Pancreas (tissue), 10 donors: ENCODE measurements at regions not wholly inside any gene's neighbourhood (a gene's known extent, or its start where the extent isn't known, plus 50 kb on each side); places are given as distances from the start of the nearest gene placed in this dataset.
"Not testable (repeated sequence)": the region's sequence is repeated elsewhere in the genome, so short reads cannot be mapped to it uniquely, and the experiment has no call there.

Experiments
- ATAC-seq, 4 donors: fragments of 200-7000 bp; cut with Tn5 transposase; one replicate each; pipeline versions ENCODE4 v1.8.0 to v1.9.1; 2020; ENCODE audit warnings: mild to moderate bottlenecking in 4 of 4, moderate library complexity in 4 of 4
- DNase-seq, 6 donors: peaks; one replicate each; pipeline ENCODE4 v3.0.0-alpha.2; 2020
- FAIRE-seq: peaks from 2 replicates; lab custom pipeline; 2012; peaks lifted over from hg19 to GRCh38; lab: Jason Lieb, UNC
- H3K27ac ChIP-seq, 4 donors: fragments of 200-600 bp; sonication (generic); 1 replicate in 3 of 4; 2 replicates in 1 of 4; pipeline versions ENCODE4 v1.5.0 to v1.8.0; 2020
- H3K27me3 ChIP-seq, 4 donors: fragments of 200-600 bp; one replicate each; pipeline ENCODE4 v1.8.0; 2021
- H3K36me3 ChIP-seq, 3 donors: fragments of 200-600 bp; sonication (generic) in 1 of 3; one replicate each; pipeline versions ENCODE4 v1.5.0 to v1.8.0; 2020 to 2021
- H3K4me1 ChIP-seq, 3 donors: fragments of 200-600 bp; one replicate each; pipeline ENCODE4 v1.8.0; 2021
- H3K4me3 ChIP-seq, 4 donors: fragments of 200-600 bp; sonication (generic) in 2 of 4; one replicate each; pipeline versions ENCODE4 v1.5.0 to v1.8.0; 2020 to 2021
- H3K9me3 ChIP-seq, 4 donors: fragments of 200-600 bp; one replicate each; pipeline ENCODE4 v1.8.0; 2021
- WGBS, 2 donors: extraction: QIAGEN DNeasy Blood & Tissue Kit; methylation state at CpG; one replicate each; pipeline ENCODE4 v1.1.7; 2013; 5-methylcytosine and 5-hydroxymethylcytosine counted together
- intact Hi-C, 3 donors: fragments of 100-400 bp; cut with DNase I; formaldehyde crosslinking; loops; one replicate each; pipeline versions ENCODE4 v1.11.1 to v1.14.2; 2022
- TF ChIP-seq, protein P1 (sequence below), 4 donors: fragments of 200-600 bp; sonication (generic) in 3 of 4; IDR thresholded peaks; one replicate each; pipeline versions ENCODE4 v1.5.0 to v1.8.0; 2021; ENCODE audit warnings: antibody characterized with exemption in 4 of 4
- donor health status: healthy with polysubstance abuse.
- donor health status: DM: no; HTN: no; CAD: no; lungs with moderate emphysema.
- donor health status: DM: no; HTN: no; CAD: no.
- donor health status: control.
- donor health status: control.
- donor health status: Bipolar disorder and iron deficiency.
- donor health status: DM: yes; HTN: yes; CAD: no.
- donor health status: DM: no; HTN: no; CAD: no.
- donor health status: DM: no; HTN: no; CAD: no.
- donor health status: DM: yes; HTN: yes; CAD: no.

DNA sequence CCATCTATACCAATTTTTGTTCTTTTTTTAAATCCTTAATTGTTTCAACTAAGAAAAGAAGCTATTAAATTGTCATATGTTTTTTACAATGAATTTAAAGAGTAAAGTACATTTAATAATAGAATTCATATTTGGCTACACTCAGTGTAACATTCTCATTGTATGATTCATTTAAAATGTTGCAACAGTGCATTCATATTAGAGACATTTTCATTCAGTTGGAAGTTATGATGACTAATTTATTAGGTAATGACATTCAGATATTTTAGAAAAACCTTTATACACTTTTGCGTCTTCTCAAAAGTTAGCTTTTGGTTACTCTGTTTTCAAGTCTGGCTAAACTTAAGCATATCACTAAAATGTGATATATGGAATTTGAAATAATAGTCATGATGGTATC lies 887.5 kb upstream of the NRXN1 start:
- no peak overlapping the region for H3K27ac ChIP-seq
- intact Hi-C loops, result no loop called here
- H3K9me3 ChIP-seq, result no peaks in the 10 kb centered on the region
- no peak overlapping the region for H3K4me3 ChIP-seq
- FAIRE-seq, result no peak
- no peak for ATAC-seq
- no peak for DNase-seq
- no peaks in the 10 kb centered on the region for H3K27me3 ChIP-seq
- TF ChIP-seq, protein P1, sequence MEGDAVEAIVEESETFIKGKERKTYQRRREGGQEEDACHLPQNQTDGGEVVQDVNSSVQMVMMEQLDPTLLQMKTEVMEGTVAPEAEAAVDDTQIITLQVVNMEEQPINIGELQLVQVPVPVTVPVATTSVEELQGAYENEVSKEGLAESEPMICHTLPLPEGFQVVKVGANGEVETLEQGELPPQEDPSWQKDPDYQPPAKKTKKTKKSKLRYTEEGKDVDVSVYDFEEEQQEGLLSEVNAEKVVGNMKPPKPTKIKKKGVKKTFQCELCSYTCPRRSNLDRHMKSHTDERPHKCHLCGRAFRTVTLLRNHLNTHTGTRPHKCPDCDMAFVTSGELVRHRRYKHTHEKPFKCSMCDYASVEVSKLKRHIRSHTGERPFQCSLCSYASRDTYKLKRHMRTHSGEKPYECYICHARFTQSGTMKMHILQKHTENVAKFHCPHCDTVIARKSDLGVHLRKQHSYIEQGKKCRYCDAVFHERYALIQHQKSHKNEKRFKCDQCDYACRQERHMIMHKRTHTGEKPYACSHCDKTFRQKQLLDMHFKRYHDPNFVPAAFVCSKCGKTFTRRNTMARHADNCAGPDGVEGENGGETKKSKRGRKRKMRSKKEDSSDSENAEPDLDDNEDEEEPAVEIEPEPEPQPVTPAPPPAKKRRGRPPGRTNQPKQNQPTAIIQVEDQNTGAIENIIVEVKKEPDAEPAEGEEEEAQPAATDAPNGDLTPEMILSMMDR (IDR thresholded peaks at IDR 0.05), result no peak
- WGBS, 2 donors, result 86 to 96% methylated on average over 1 of the region's 1 CpG
- no peaks in the 10 kb centered on the region for H3K4me1 ChIP-seq
- no peaks in the 10 kb centered on the region for H3K36me3 ChIP-seq

DNA sequence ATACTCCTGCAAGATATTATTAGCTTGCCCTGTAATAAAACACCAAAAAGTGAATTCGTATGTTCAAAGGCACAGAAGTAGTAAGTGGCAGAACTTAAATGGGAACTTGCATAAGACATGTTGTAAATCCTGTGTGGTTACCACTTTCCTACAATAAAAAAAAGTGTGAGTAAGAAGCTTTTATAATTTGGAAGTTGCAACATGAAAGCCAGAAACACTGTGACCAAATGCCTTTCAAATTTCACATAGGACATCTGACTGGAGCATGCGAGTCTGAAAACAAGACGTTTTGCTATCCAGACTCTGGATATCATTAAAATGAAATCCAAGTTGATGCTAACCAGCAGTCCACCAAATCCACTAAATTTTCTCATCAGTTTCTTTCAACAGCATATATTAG lies 886.2 kb upstream of the NRXN1 start:
- TF ChIP-seq, protein P1 (IDR thresholded peaks at IDR 0.05), result no peak
- DNase-seq, result no peak
- no peak for FAIRE-seq
- no peak for ATAC-seq
- Histone ChIP-seq H3K36me3 (no peaks in the 10 kb centered on the region), H3K4me3 (no peak overlapping the region), H3K9me3 (no peaks in the 10 kb centered on the region), H3K27ac (no peak overlapping the region), H3K4me1 (no peaks in the 10 kb centered on the region), H3K27me3 (no peaks in the 10 kb centered on the region)
- intact Hi-C loops, result no loop called here
- 59 to 80% methylated on average over 3 of the region's 3 CpGs for WGBS, 2 donors

DNA sequence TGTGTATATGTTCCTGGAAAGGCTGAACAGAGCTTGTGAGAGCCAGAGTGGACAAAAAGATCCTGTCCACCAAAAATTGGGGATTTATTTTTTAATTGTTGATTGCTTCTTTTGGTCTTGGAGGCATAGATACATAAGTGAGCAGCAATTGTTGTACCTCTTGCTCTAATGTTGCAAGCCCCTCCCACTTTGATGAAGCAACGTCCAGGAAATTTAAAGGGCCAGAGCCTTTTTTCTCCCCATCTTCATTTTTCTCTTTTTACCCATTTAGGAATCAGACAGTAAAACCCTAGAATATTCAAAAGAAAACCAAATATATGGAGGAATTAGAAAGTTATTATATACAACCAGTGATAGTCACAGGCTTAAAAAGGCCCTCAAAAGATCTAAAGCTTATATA lies 871.8 kb upstream of the NRXN1 start:
- TF ChIP-seq, protein P1 (IDR thresholded peaks at IDR 0.05), result no peak
- intact Hi-C loops, result no loop called here
- no peak for DNase-seq
- no peak for FAIRE-seq
- no peaks in the 10 kb centered on the region for H3K27me3 ChIP-seq
- ATAC-seq, result no peak
- no peak overlapping the region for H3K4me3 ChIP-seq
- no peak overlapping the region for H3K27ac ChIP-seq
- 13 to 20% methylated on average over 1 of the region's 1 CpG for WGBS, 2 donors
- H3K9me3 ChIP-seq, result no peaks in the 10 kb centered on the region
- H3K36me3 ChIP-seq, result no peaks in the 10 kb centered on the region
- no peaks in the 10 kb centered on the region for H3K4me1 ChIP-seq

DNA sequence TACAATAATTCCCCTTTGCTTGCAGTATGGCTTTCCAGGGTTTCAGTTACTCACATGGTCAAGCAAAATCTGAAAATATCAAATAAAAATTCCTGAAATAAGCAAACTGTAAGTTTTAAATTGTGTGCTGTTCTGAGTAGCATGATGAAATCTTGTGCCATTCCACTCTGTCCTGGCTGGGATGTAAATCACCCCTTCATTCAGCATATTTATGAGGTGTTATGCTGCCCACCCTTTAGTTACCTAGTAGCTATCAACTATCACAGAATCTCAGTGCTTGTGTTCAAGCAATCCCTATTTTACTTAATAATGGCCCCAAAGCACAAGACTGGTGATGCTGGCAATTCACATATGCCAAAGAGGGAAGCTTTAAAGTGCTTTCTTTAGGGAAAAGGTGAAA lies 867.7 kb upstream of the NRXN1 start:
- TF ChIP-seq, protein P1 (IDR thresholded peaks at IDR 0.05), result no peak
- no peak for FAIRE-seq
- no peaks in the 10 kb centered on the region for H3K36me3 ChIP-seq
- H3K27me3 ChIP-seq, result no peaks in the 10 kb centered on the region
- no peak overlapping the region for H3K27ac ChIP-seq
- DNase-seq, result no peak
- H3K4me1 ChIP-seq, result no peaks in the 10 kb centered on the region
- H3K9me3 ChIP-seq, result no peaks in the 10 kb centered on the region
- intact Hi-C loops, result no loop called here
- H3K4me3 ChIP-seq, result no peak overlapping the region
- no peak for ATAC-seq

DNA sequence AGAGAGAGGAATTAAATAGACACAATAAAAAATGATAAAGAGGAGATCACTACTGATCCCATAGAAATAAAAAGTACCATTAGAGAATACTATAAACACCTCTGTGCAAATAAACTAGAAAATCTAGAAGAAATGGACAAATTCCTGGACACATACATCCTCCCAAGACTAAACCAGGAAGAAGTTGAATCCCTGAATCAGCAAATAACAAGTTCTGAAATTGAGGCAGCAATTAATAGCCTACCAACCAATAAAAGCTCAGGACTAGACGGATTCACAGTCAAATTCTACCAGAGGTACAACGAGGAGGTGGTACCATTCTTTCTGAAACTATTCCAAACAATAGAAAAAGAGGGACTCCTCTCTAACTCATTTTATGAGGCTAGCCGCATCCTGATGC lies 862.7 kb upstream of the NRXN1 start:
- FAIRE-seq, H3K4me1 ChIP-seq, H3K27ac ChIP-seq, intact Hi-C loops, H3K9me3 ChIP-seq, DNase-seq, H3K4me3 ChIP-seq, H3K27me3 ChIP-seq, ATAC-seq, H3K36me3 ChIP-seq: not testable (repeated sequence)
- WGBS, 2 donors, result 56 to 73% methylated on average over 3 of the region's 3 CpGs

DNA sequence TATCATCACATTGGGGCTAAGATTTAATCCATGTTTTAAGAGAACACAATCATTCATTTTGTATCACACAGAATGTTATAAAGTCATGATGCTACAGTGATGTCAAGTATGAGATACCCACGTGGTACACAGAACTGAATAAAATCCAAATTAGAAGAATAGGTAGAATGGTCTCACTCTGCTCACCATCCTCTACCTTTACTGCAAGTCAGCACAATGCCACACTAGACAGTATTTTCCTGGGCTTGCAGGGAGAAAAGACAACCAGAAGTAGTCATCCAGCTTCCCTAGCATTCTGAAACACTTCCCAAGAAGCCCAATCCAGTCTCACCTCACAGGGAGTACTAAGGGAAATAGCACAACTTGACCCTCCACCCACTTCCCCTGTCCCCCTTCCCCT lies 856.2 kb upstream of the NRXN1 start:
- WGBS, 2 donors, result 35 to 43% methylated on average over 1 of the region's 1 CpG
- H3K4me3 ChIP-seq, result no peak overlapping the region

More for the DNA sequence above, 856.2 kb upstream of the NRXN1 start:
- FAIRE-seq, result no peak
- DNase-seq, result no peak
- no peak for ATAC-seq
- Histone ChIP-seq H3K27ac (no peak overlapping the region), H3K4me1 (no peaks in the 10 kb centered on the region), H3K9me3 (no peaks in the 10 kb centered on the region), H3K27me3 (no peaks in the 10 kb centered on the region), H3K36me3 (no peaks in the 10 kb centered on the region)
- intact Hi-C loops, result no loop called here
- TF ChIP-seq, protein P1 (IDR thresholded peaks at IDR 0.05), result no peak
